Endothelial cell (in vitro differentiated cells): ENCODE measurements at regions not wholly inside any gene's neighbourhood (a gene's known extent, or its start where the extent isn't known, plus 50 kb on each side); places are given as distances from the start of the nearest gene placed in this dataset.

Experiments used
- DNase-seq: peaks from one replicate; pipeline ENCODE4 v3.0.0; 2021; ENCODE audit warnings: low spot score
- H3K27ac Mint-ChIP-seq: one replicate; pipeline ENCODE4 v1.8.0; 2021; ENCODE audit warnings: mixed read lengths, inconsistent platforms; ENCODE audit not compliant: unreplicated experiment
- H3K27me3 Mint-ChIP-seq: one replicate; pipeline ENCODE4 v1.8.0; 2021; ENCODE audit warnings: mild to moderate bottlenecking, moderate library complexity, mixed read lengths, inconsistent platforms; ENCODE audit not compliant: unreplicated experiment
- H3K36me3 Mint-ChIP-seq: one replicate; pipeline ENCODE4 v1.8.0; 2021; ENCODE audit warnings: mild to moderate bottlenecking, low read depth, mixed read lengths, inconsistent platforms; ENCODE audit not compliant: unreplicated experiment
- H3K4me1 Mint-ChIP-seq: one replicate; pipeline ENCODE4 v1.8.0; 2021; ENCODE audit warnings: mild to moderate bottlenecking, mixed read lengths, inconsistent platforms; ENCODE audit not compliant: unreplicated experiment
- H3K4me3 Mint-ChIP-seq: one replicate; pipeline ENCODE4 v1.8.0; 2021; ENCODE audit warnings: mild to moderate bottlenecking, mixed read lengths, inconsistent platforms; ENCODE audit not compliant: unreplicated experiment
- H3K9me3 Mint-ChIP-seq: one replicate; pipeline ENCODE4 v1.8.0; 2021; ENCODE audit warnings: mixed read lengths, inconsistent platforms; ENCODE audit not compliant: unreplicated experiment
- TF ChIP-seq, protein P1 (sequence below): fragments of 200-600 bp; sonication (generic); IDR thresholded peaks from one replicate; pipeline ENCODE4 v1.5.0; 2021; ENCODE audit warnings: antibody characterized with exemption; ENCODE audit not compliant: unreplicated experiment

DNA sequence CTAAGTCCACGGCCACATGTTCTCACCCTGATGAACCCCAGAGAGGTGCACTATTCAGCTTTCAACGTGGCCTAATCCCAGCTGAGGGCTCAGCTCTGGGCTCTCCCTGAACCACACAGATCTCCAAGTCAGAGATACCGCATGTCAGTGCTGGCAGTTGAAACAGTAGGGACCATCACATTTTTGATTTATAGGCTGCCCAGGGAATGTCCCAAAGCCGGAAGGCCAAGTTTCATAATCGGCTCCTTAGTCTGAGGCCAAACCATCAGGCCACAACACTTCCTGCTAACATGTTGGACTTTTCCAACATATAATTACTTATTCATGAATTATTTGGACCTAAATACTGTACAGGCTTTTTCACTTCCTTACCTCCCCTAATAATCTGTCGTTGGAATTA lies 91.9 kb upstream of the KLHL29 start:
- no peak overlapping the region for H3K27ac Mint-ChIP-seq
- H3K4me1 Mint-ChIP-seq, result peaks cover 10% of the 10 kb centered on the region
- no peaks in the 10 kb centered on the region for H3K36me3 Mint-ChIP-seq
- H3K27me3 Mint-ChIP-seq, result no peaks in the 10 kb centered on the region
- H3K9me3 Mint-ChIP-seq, result no peaks in the 10 kb centered on the region
- no peak for DNase-seq
- H3K4me3 Mint-ChIP-seq, result no peak overlapping the region
- TF ChIP-seq, protein P1, sequence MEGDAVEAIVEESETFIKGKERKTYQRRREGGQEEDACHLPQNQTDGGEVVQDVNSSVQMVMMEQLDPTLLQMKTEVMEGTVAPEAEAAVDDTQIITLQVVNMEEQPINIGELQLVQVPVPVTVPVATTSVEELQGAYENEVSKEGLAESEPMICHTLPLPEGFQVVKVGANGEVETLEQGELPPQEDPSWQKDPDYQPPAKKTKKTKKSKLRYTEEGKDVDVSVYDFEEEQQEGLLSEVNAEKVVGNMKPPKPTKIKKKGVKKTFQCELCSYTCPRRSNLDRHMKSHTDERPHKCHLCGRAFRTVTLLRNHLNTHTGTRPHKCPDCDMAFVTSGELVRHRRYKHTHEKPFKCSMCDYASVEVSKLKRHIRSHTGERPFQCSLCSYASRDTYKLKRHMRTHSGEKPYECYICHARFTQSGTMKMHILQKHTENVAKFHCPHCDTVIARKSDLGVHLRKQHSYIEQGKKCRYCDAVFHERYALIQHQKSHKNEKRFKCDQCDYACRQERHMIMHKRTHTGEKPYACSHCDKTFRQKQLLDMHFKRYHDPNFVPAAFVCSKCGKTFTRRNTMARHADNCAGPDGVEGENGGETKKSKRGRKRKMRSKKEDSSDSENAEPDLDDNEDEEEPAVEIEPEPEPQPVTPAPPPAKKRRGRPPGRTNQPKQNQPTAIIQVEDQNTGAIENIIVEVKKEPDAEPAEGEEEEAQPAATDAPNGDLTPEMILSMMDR, result no peak

DNA sequence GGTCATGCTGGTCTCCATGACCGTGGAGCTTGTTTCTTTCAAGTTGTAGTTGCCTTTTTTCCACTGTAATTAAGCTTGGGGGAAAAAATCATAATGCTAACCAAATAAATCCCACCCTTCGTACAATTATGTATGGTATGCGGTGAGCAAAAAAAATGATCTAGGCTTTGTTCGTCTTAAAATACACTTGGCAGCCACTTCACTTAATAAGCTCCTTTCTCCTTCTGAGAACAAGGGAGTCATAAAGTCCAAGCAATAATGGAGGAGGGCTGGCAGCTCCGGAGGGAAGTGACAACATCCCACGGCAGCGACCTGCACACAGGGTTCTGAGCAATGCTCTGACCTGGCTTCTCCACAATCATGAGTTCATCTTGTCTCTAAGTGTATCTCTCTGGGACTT lies 91.2 kb upstream of the KLHL29 start:
- Mint-ChIP-seq H3K27me3 (peaks cover 1% of the 10 kb centered on the region), H3K36me3 (no peaks in the 10 kb centered on the region), H3K9me3 (no peaks in the 10 kb centered on the region), H3K4me1 (peaks cover 10% of the 10 kb centered on the region), H3K27ac (no peak overlapping the region), H3K4me3 (no peak overlapping the region)
- TF ChIP-seq, protein P1, result no peak
- DNase-seq, result no peak

DNA sequence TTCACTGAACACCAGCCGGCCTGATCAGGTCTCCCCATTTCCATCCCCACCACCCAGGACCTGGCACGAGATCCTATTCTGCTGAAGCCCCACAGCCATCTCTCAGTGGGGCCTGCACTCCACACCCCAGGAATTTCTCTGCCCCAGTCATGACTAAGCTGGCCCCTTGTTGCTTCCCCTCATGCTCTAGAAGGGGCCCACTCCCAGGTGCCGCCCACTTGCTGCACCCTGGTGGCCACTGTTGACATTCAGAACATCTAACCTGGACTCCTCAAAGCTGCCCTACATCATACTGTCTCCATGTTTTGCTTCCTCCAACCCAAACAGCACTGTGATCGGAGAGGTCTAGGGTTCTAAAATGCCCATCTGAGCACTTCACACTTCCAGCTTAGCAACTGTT lies 90.7 kb upstream of the KLHL29 start:
- TF ChIP-seq, protein P1, result no peak
- Mint-ChIP-seq H3K4me1 (peaks cover 10% of the 10 kb centered on the region), H3K27me3 (peaks cover 1% of the 10 kb centered on the region), H3K9me3 (no peaks in the 10 kb centered on the region), H3K36me3 (no peaks in the 10 kb centered on the region), H3K27ac (no peak overlapping the region), H3K4me3 (no peak overlapping the region)
- DNase-seq, result no peak

DNA sequence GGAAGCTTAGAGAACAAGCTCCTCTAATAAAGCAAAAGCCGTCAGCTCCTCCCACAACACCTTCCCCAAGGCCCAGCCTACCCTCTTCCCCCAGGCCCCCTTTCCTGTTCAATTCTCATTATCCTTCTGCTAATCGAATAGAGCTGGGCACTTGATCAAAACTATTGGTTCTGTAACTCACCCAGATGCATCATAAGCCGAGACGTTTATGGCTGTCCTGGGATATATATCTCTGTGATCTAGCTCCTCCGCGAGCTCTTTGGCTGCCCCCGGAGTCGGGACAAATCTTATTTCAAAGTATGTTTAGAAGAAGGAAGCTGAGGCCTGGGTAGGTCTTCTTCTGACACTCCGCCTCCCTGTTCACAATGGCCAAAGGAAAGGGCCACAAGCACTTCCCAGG lies 88.3 kb upstream of the KLHL29 start:
- peaks cover 15% of the 10 kb centered on the region for H3K4me1 Mint-ChIP-seq
- H3K36me3 Mint-ChIP-seq, result no peaks in the 10 kb centered on the region
- peaks cover 1% of the 10 kb centered on the region for H3K27me3 Mint-ChIP-seq
- H3K9me3 Mint-ChIP-seq, result no peaks in the 10 kb centered on the region
- TF ChIP-seq, protein P1, result no peak
- no peak overlapping the region for H3K27ac Mint-ChIP-seq
- H3K4me3 Mint-ChIP-seq, result no peak overlapping the region
- no peak for DNase-seq

DNA sequence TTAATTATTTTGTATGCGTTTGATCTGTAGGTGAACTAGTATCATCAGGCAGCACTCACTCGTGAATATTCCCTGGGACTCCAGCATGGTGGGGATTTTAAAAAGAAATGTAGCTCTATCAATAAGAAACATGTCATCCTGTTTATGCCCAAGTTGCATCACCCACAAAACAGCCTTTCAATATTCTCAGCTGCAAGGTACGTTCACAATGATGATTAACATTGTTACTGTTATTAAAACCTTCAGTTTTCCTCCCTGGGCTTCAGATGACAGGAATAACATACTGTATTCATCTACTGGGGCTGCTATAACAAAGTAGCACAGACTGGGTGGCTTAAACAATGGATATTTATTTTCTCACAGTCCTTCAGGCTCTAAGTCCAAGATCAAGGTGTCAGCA lies 87.9 kb upstream of the KLHL29 start:
- H3K4me1 Mint-ChIP-seq, result peaks cover 15% of the 10 kb centered on the region
- no peaks in the 10 kb centered on the region for H3K36me3 Mint-ChIP-seq
- TF ChIP-seq, protein P1, result no peak
- H3K4me3 Mint-ChIP-seq, result no peak overlapping the region
- peaks cover 1% of the 10 kb centered on the region for H3K27me3 Mint-ChIP-seq
- DNase-seq, result no peak
- no peaks in the 10 kb centered on the region for H3K9me3 Mint-ChIP-seq
- no peak overlapping the region for H3K27ac Mint-ChIP-seq
